ENCODE measurements at regions not wholly inside any gene's neighbourhood (a gene's known extent, or its start where the extent isn't known, plus 50 kb on each side); places are given as distances from the start of the nearest gene placed in this dataset.
A peak's percentile ranks its signal among the peaks of the same experiment; 100 is the strongest.

DNA sequence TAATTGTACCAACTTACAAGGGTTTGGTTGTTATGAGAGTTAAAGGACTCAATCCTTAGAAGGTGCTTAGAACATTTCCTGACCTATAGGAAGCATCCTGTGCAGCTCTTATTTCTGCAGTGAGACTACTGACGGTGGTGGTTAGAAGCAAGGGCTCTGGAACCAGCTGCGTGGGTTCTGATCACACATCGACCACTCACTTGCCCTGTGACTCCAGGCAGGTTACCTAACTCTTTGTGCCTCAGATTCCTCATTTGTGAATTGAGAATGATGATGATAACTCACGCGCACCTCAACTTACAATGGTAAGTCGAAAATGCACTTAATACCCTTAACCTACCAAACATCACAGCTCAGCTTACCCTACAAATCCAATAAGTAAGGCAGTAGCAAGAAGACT is 80.7 kb upstream of the SPATA12 start:
- no peak for DNase-seq
- TF ChIP-seq EZH2phosphoT487 (IDR thresholded peaks at IDR 0.05; ENCODE audit: insufficient read depth, low read depth) (no peak), EZH2 (IDR thresholded peaks at IDR 0.05; ENCODE audit: insufficient read depth, poor library complexity, severe bottlenecking) (no peak)
- H3K27me3 ChIP-seq (replicated peaks; ENCODE audit: insufficient read depth) = no peaks in the 10 kb centered on the region
- H3K4me2 ChIP-seq (ENCODE audit: unreplicated experiment) = no peak overlapping the region
- H3K9me2 ChIP-seq (ENCODE audit: insufficient read depth) = no peaks in the 10 kb centered on the region
- no peak overlapping the region for H3K27ac ChIP-seq
- H2AFZ ChIP-seq = no peak overlapping the region
- in situ Hi-C loops (cut with MboI) = loop anchor here (10.0 kb wide), 1 partner anchor 185 kb away; no protein-coding TSS in a partner anchor
- peaks cover 20% of the 10 kb centered on the region for H3K4me1 ChIP-seq (ENCODE audit: insufficient read depth)
- H3K9me3 ChIP-seq (ENCODE audit: low read depth) = no peaks in the 10 kb centered on the region
- H3K36me3 ChIP-seq (ENCODE audit: low read depth) = no peaks in the 10 kb centered on the region
- H3K79me2 ChIP-seq (ENCODE audit: insufficient read depth) = no peaks in the 10 kb centered on the region
- no peaks in the 10 kb centered on the region for H4K20me1 ChIP-seq (ENCODE audit: insufficient read depth)
- peaks cover 25% of the 10 kb centered on the region for H3F3A ChIP-seq (ENCODE audit: insufficient read depth)
- no peak overlapping the region for H3K9ac ChIP-seq
- WGBS, 2 experiments (ENCODE audit: low coverage in 1 of 2, low lambda C conversion rate in 2 of 2, missing lambda C conversion rate in 2 of 2) = 97% methylated on average over 6 of the region's 6 CpGs
- H3K4me3 ChIP-seq = no peak overlapping the region

DNA sequence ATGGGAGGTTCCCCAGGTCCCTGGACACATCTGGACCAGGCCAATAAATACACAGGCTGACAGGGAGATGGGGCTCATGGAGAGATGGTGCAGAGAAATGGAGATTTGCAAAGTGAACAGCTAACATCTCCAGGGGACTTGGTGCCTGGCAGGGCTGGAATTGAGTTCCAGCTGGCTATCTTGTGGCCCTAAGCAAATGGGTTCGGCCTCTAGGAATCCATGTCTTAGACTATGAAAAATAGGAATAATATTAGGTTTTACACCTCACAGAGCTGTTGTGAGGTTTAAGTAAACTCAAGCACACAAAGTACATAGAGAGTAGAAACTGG is 82.9 kb upstream of the SPATA12 start:
- Histone ChIP-seq H3K9me2 (ENCODE audit: insufficient read depth) (no peaks in the 10 kb centered on the region), H3K79me2 (ENCODE audit: insufficient read depth) (no peaks in the 10 kb centered on the region), H3K4me2 (ENCODE audit: unreplicated experiment) (no peak overlapping the region), H3K4me1 (ENCODE audit: insufficient read depth) (peaks cover 20% of the 10 kb centered on the region), H2AFZ (no peak overlapping the region), H3K27ac (no peak overlapping the region), H3K9me3 (ENCODE audit: low read depth) (no peaks in the 10 kb centered on the region), H3K27me3 (replicated peaks; ENCODE audit: insufficient read depth) (no peaks in the 10 kb centered on the region), H3K36me3 (ENCODE audit: low read depth) (no peaks in the 10 kb centered on the region), H3K9ac (no peak overlapping the region), H3K4me3 (no peak overlapping the region), H3F3A (ENCODE audit: insufficient read depth) (peaks cover 24% of the 10 kb centered on the region), H4K20me1 (ENCODE audit: insufficient read depth) (no peaks in the 10 kb centered on the region)
- 100% methylated on average over 1 of the region's 1 CpG for WGBS, 2 experiments (ENCODE audit: low coverage in 1 of 2, low lambda C conversion rate in 2 of 2, missing lambda C conversion rate in 2 of 2)
- DNase-seq = no peak
- in situ Hi-C loops (cut with MboI) = no loop called here
- TF ChIP-seq EZH2 (IDR thresholded peaks at IDR 0.05; ENCODE audit: insufficient read depth, poor library complexity, severe bottlenecking) (no peak), EZH2phosphoT487 (IDR thresholded peaks at IDR 0.05; ENCODE audit: insufficient read depth, low read depth) (no peak)

DNA sequence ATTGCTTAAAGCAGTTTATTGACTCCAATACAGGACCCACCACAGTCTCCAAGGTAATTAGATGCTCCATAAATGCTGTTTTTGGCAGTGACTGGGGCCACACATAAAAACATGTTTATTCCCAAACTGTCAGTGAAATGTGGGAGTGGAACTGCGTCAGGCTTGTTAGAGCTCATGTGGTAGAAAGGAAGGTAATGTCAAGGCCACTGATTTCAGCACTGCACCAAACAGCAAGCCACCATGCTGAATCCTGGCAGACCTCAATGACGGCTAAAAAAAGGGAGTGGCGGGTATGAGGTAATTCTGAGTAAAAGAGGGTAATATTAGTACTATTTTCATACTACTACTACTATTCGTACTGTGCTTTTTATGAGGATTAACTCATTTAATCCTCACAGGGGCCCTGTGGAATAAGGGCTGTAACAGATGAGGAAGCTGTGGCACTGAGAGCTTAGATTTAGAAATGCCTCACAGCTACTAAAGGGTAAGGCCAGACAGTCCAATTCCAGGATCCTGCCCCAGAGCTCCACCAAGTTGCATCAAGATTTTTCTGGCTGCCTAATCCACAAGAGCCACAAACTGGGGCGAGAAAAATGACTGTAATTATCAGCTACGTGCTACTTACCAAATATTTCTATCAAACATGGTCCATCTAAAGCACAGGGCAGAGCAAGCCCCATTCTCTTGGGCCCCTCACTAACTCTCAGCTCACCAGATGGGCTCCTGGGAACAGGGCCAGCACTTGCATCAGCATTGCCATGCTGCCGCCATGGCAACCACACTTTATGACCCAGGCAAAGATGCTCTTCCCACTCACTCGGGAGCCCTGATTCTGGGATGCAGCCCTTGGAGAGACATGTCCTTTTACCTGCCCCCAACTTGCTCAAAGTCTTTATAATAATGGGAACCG is 83.6 kb upstream of the SPATA12 start:
- Histone ChIP-seq H3K4me3 (no peak overlapping the region), H2AFZ (no peak overlapping the region), H3K27me3 (replicated peaks; ENCODE audit: insufficient read depth) (no peaks in the 10 kb centered on the region), H4K20me1 (ENCODE audit: insufficient read depth) (no peaks in the 10 kb centered on the region), H3K27ac (no peak overlapping the region), H3K79me2 (ENCODE audit: insufficient read depth) (no peaks in the 10 kb centered on the region), H3K36me3 (ENCODE audit: low read depth) (no peaks in the 10 kb centered on the region), H3K4me1 (ENCODE audit: insufficient read depth) (peaks cover 19% of the 10 kb centered on the region), H3K4me2 (ENCODE audit: unreplicated experiment) (no peak overlapping the region), H3K9ac (no peak overlapping the region), H3K9me3 (ENCODE audit: low read depth) (no peaks in the 10 kb centered on the region), H3K9me2 (ENCODE audit: insufficient read depth) (no peaks in the 10 kb centered on the region), H3F3A (ENCODE audit: insufficient read depth) (peaks cover 17% of the 10 kb centered on the region)
- DNase-seq = peak; percentile 71
- TF ChIP-seq EZH2 (IDR thresholded peaks at IDR 0.05; ENCODE audit: insufficient read depth, poor library complexity, severe bottlenecking) (no peak), EZH2phosphoT487 (IDR thresholded peaks at IDR 0.05; ENCODE audit: insufficient read depth, low read depth) (no peak)
- 58 to 59% methylated on average over 9 of the region's 9 CpGs for WGBS, 2 experiments (ENCODE audit: low coverage in 1 of 2, low lambda C conversion rate in 2 of 2, missing lambda C conversion rate in 2 of 2)
- in situ Hi-C loops (cut with MboI) = no loop called here

DNA sequence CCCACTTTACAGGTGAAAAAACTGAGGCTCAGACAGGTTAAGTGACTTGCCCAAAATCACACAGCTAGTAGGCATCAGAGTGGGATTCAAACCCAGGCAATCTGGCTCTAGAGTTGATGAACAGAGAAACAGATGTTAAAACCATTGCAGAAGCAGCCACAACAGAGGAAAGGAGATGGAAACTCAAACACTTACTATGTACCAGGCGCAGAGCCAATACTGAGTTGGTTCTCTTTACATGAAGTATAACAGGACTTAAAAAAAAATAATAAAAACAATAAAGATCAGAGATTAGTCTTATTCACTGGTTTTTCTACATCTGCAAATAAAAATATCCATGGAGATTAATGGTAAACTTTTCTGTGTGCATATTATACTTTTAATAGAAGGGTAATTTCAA is 84.9 kb upstream of the SPATA12 start:
- Histone ChIP-seq H3K4me3 (no peak overlapping the region), H3K36me3 (ENCODE audit: low read depth) (no peaks in the 10 kb centered on the region), H3F3A (ENCODE audit: insufficient read depth) (peaks cover 7% of the 10 kb centered on the region; the same call in 1 of the 2 replicates), H3K27me3 (replicated peaks; ENCODE audit: insufficient read depth) (no peaks in the 10 kb centered on the region), H4K20me1 (ENCODE audit: insufficient read depth) (no peaks in the 10 kb centered on the region), H3K9me3 (ENCODE audit: low read depth) (no peaks in the 10 kb centered on the region), H3K9me2 (ENCODE audit: insufficient read depth) (no peaks in the 10 kb centered on the region), H3K4me1 (ENCODE audit: insufficient read depth) (peaks cover 9% of the 10 kb centered on the region), H3K27ac (no peak overlapping the region), H3K4me2 (ENCODE audit: unreplicated experiment) (no peak overlapping the region), H3K79me2 (ENCODE audit: insufficient read depth) (no peaks in the 10 kb centered on the region), H2AFZ (no peak overlapping the region), H3K9ac (no peak overlapping the region)
- WGBS, 2 experiments (ENCODE audit: low coverage in 1 of 2, low lambda C conversion rate in 2 of 2, missing lambda C conversion rate in 2 of 2) = 56 to 58% methylated on average over 1 of the region's 1 CpG
- no peak for TF ChIP-seq EZH2 (IDR thresholded peaks at IDR 0.05; ENCODE audit: insufficient read depth, poor library complexity, severe bottlenecking)
- peak; percentile 22 for DNase-seq
- in situ Hi-C loops (cut with MboI) = no loop called here
